ENCODE measurements at regions not wholly inside any gene's neighbourhood (a gene's known extent, or its start where the extent isn't known, plus 50 kb on each side); places are given as distances from the start of the nearest gene placed in this dataset.

GRCh38 chr4:8675383-8675782, 82.8 kb downstream of the CPZ start:
- no peak overlapping the region for H4K91ac ChIP-seq (replicated peaks; ENCODE audit: insufficient read length, low read length)
- peak in 1 of 2 experiments; percentile 78; a peak in 2 of 4 replicates for TF ChIP-seq SIN3A (conservative IDR thresholded peaks at IDR 0.05 in 1 of 2, IDR thresholded peaks at IDR 0.05 in 1 of 2; ENCODE audit: low read depth in 1 of 2, low read length in 2 of 2)
- peak in 1 of 3 experiments; percentile 27; a peak in 1 of 4 replicates for TF ChIP-seq CTCF (IDR thresholded peaks at IDR 0.05; ENCODE audit: control extremely low read depth in 1 of 3, insufficient read depth in 1 of 3, low read depth in 1 of 3, low read length in 3 of 3)
- no peak for TF ChIP-seq EP300 (IDR thresholded peaks at IDR 0.05; ENCODE audit: borderline replicate concordance in 1 of 2, low read depth in 2 of 2, low read length in 2 of 2)
- peak; percentile 58 for TF ChIP-seq CREB1 (IDR thresholded peaks at IDR 0.05)
- no peak for TF ChIP-seq CHD1 (IDR thresholded peaks at IDR 0.05; ENCODE audit: low read depth, low read length)
- TF ChIP-seq PHF8 (conservative IDR thresholded peaks at IDR 0.05; ENCODE audit: low read depth, low read length), result no peak
- 0 out of 2 replicates have a peak, but pooled peaks have one; percentile 20 for TF ChIP-seq GABPA (IDR thresholded peaks at IDR 0.05; ENCODE audit: borderline replicate concordance, insufficient read depth, low read length)
- TF ChIP-seq MAX (IDR thresholded peaks at IDR 0.05), result 0 out of 2 replicates have a peak, but pooled peaks have one; percentile 45
- no peak for TF ChIP-seq CEBPB (IDR thresholded peaks at IDR 0.05; ENCODE audit: low read depth, low read length)
- TF ChIP-seq RAD21 (IDR thresholded peaks at IDR 0.05 in 1 of 2, conservative IDR thresholded peaks at IDR 0.05 in 1 of 2; ENCODE audit: low read depth in 2 of 2, low read length in 2 of 2), result peak in 1 of 2 experiments; percentile 19; a peak in 1 of 4 replicates

More at GRCh38 chr4:8675383-8675782, 82.8 kb downstream of the CPZ start:
- 22% methylated on average over 10 of the region's 10 CpGs; no CpG with 5 or more reads in 1 of the 2 experiments for WGBS, 2 experiments (ENCODE audit: extremely low coverage in 1 of 2, insufficient coverage in 1 of 2, insufficient read length in 1 of 2, insufficient replicate concordance in 2 of 2, low coverage in 1 of 2, low lambda C conversion rate in 2 of 2, missing lambda C conversion rate in 1 of 2)
- Histone ChIP-seq H2AFZ (ENCODE audit: low read length) (no peak overlapping the region), H3K23me2 (ENCODE audit: low read depth, low read length) (no peaks in the 10 kb centered on the region), H4K5ac (ENCODE audit: insufficient read length, low read depth, low read length) (no peak overlapping the region), H2BK12ac (ENCODE audit: low read depth, low read length) (no peak overlapping the region), H3K4ac (replicated peaks; ENCODE audit: insufficient read length, low read depth, low read length) (no peak overlapping the region), H2BK20ac (ENCODE audit: low read length) (no peak overlapping the region), H3K4me2 (ENCODE audit: insufficient read depth in 1 of 2, low read depth in 2 of 2, low read length in 2 of 2) (no peak overlapping the region), H3K27me3 (replicated peaks in 1 of 4; ENCODE audit: control insufficient read depth in 3 of 4, extremely low read depth in 1 of 4, insufficient read depth in 3 of 4, low read length in 3 of 4) (peaks cover 0 to 2% (median under 1%) of the 10 kb centered on the region in 4 experiments; a peak in 2 of 7 replicates), H2AK5ac (ENCODE audit: low read depth, low read length) (no peak overlapping the region), H3K27ac (ENCODE audit: low read depth, low read length) (no peak overlapping the region), H4K20me1 (replicated peaks in 1 of 2; ENCODE audit: control insufficient read depth in 1 of 2, insufficient read depth in 2 of 2, low read length in 2 of 2) (no peaks in the 10 kb centered on the region), H3K14ac (ENCODE audit: insufficient read length) (no peak overlapping the region), H3K4me1 (replicated peaks in 1 of 4; ENCODE audit: control insufficient read depth in 3 of 4, insufficient read depth in 4 of 4, low read length in 3 of 4) (no peaks in the 10 kb centered on the region), H3K79me2 (ENCODE audit: control insufficient read depth in 1 of 2, insufficient read depth in 2 of 2, low read length in 2 of 2) (no peaks in the 10 kb centered on the region), H3K9ac (replicated peaks in 1 of 4; ENCODE audit: extremely low read depth in 1 of 4, low read depth in 3 of 4, low read length in 3 of 4) (no peak overlapping the region), H2BK5ac (ENCODE audit: low read depth, low read length) (no peak overlapping the region), H3K56ac (replicated peaks; ENCODE audit: insufficient read length, low read depth, low read length) (no peak overlapping the region), H4K8ac (ENCODE audit: extremely low read depth, insufficient read depth, low read length) (no peak overlapping the region), H3K4me3 (ENCODE audit: extremely low read depth in 1 of 4, insufficient read depth in 2 of 4, low read depth in 3 of 4, low read length in 4 of 4) (no peak overlapping the region), H3K18ac (ENCODE audit: extremely low read depth, low read length) (no peak overlapping the region), H3K79me1 (ENCODE audit: low read depth, low read length) (no peaks in the 10 kb centered on the region), H3K9me3 (ENCODE audit: insufficient read depth in 2 of 2, low read depth in 1 of 2, low read length in 1 of 2) (no peaks in the 10 kb centered on the region), H3K23ac (ENCODE audit: insufficient read length) (no peak overlapping the region), H2BK15ac (ENCODE audit: low read length) (no peak overlapping the region), H3K36me3 (ENCODE audit: control insufficient read depth in 2 of 4, insufficient read depth in 4 of 4, low read length in 3 of 4) (no peaks in the 10 kb centered on the region), H2BK120ac (replicated peaks; ENCODE audit: low read depth, low read length) (no peak overlapping the region)
- CTCF ChIA-PET (ENCODE audit: partially characterized antibody), result interaction anchor here (0.7 to 1.4 kb wide), 6 partner anchors 11 to 245 kb away, joined by 3 to 4 read pairs (median 3); no protein-coding TSS in a partner anchor
- POLR2A ChIA-PET (ENCODE audit: partially characterized antibody), result no interaction called here
- DNase-seq (ENCODE audit: low read depth in 1 of 2, low spot score in 2 of 2) (peak; percentile 54 to 93), FAIRE-seq (peak; percentile 66)

Data from H1 (cell line).